Fibroblast of villous mesenchyme (primary cell): ENCODE measurements at regions not wholly inside any gene's neighbourhood (a gene's known extent, or its start where the extent isn't known, plus 50 kb on each side); places are given as distances from the start of the nearest gene placed in this dataset.

ENCODE experiments used
- DNase-seq: peaks from one replicate; pipeline ENCODE4 v3.0.0-alpha.2; 2010; ENCODE audit warnings: low read depth
- H3K4me3 ChIP-seq: 2 replicates; pipeline ENCODE4 v1.5.1; 2011; ENCODE audit warnings: low read depth, mild to moderate bottlenecking, low read length
- CTCF ChIP-seq: IDR thresholded peaks from 2 replicates; pipeline ENCODE4 v1.5.1; 2012; ENCODE audit warnings: low read depth, mild to moderate bottlenecking, low read length; ENCODE audit not compliant: insufficient read depth

GRCh38 chr5:86525622-86526021 is 92.1 kb upstream of the COX7C start:
- no peak for DNase-seq
- TF ChIP-seq CTCF: no peak

GRCh38 chr5:86526811-86527348 is 90.9 kb upstream of the COX7C start:
- no peak overlapping the region for H3K4me3 ChIP-seq
- TF ChIP-seq CTCF: no peak
- no peak for DNase-seq

More at GRCh38 chr5:86525622-86526021, 92.1 kb upstream of the COX7C start:
- H3K4me3 ChIP-seq: no peak overlapping the region

GRCh38 chr5:86532429-86532828 is 85.3 kb upstream of the COX7C start:
- no peak for TF ChIP-seq CTCF
- no peak for DNase-seq
- H3K4me3 ChIP-seq: no peak overlapping the region

GRCh38 chr5:86536396-86536795 is 81.3 kb upstream of the COX7C start:
- no peak for TF ChIP-seq CTCF
- no peak overlapping the region for H3K4me3 ChIP-seq
- no peak for DNase-seq

GRCh38 chr5:86542532-86542931 is 75.2 kb upstream of the COX7C start:
- no peak overlapping the region for H3K4me3 ChIP-seq
- no peak for TF ChIP-seq CTCF
- no peak for DNase-seq

GRCh38 chr5:86546044-86546443 is 71.7 kb upstream of the COX7C start:
- TF ChIP-seq CTCF: no peak
- no peak overlapping the region for H3K4me3 ChIP-seq
- no peak for DNase-seq

GRCh38 chr5:86546582-86546981 is 71.2 kb upstream of the COX7C start:
- DNase-seq: no peak
- no peak overlapping the region for H3K4me3 ChIP-seq
- no peak for TF ChIP-seq CTCF
